IMR-90 (cell line): ENCODE measurements at regions not wholly inside any gene's neighbourhood (a gene's known extent, or its start where the extent isn't known, plus 50 kb on each side); places are given as distances from the start of the nearest gene placed in this dataset.

Experiments used
- CEBPB ChIP-seq: IDR thresholded peaks from 2 replicates; pipeline ENCODE4 v1.6.1; 2012; ENCODE audit warnings: low read depth, low read length, improper control_type of control experiment
- MAFK ChIP-seq: IDR thresholded peaks from 2 replicates; pipeline ENCODE4 v1.6.1; 2012; ENCODE audit warnings: low read depth, low read length, improper control_type of control experiment
- MAZ ChIP-seq: IDR thresholded peaks from 2 replicates; pipeline ENCODE4 v1.6.1; 2012; ENCODE audit warnings: low read depth, mild to moderate bottlenecking, low read length, improper control_type of control experiment, moderate library complexity, borderline replicate concordance
- MXI1 ChIP-seq: IDR thresholded peaks from 2 replicates; pipeline ENCODE4 v1.6.1; 2012; ENCODE audit warnings: low read depth, mild to moderate bottlenecking, low read length, moderate library complexity, borderline replicate concordance
- POLR2A ChIP-seq: IDR thresholded peaks from 2 replicates; pipeline ENCODE4 v1.6.1; 2012; ENCODE audit warnings: mild to moderate bottlenecking, low read depth, low read length
- RAD21 ChIP-seq: IDR thresholded peaks from 2 replicates; pipeline ENCODE4 v1.6.1; 2012; ENCODE audit warnings: low read length, improper control_type of control experiment
- RFX5 ChIP-seq: IDR thresholded peaks from 2 replicates; pipeline ENCODE4 v1.8.0; 2012; ENCODE audit warnings: low read depth, mild to moderate bottlenecking, low read length, moderate library complexity
- TF ChIP-seq, protein P1 (sequence below): conservative IDR thresholded peaks from 2 replicates; pipeline ENCODE4 v1.5.1; 2012; ENCODE audit warnings: mild to moderate bottlenecking, low read depth, low read length, improper control_type of control experiment
- TF ChIP-seq, protein P2 (sequence below): fragments of 150-350 bp; IDR thresholded peaks from 2 replicates; pipeline ENCODE4 v1.6.1; 2017; ENCODE audit warnings: mild to moderate bottlenecking, antibody characterized with exemption, low read length, low read depth

DNA sequence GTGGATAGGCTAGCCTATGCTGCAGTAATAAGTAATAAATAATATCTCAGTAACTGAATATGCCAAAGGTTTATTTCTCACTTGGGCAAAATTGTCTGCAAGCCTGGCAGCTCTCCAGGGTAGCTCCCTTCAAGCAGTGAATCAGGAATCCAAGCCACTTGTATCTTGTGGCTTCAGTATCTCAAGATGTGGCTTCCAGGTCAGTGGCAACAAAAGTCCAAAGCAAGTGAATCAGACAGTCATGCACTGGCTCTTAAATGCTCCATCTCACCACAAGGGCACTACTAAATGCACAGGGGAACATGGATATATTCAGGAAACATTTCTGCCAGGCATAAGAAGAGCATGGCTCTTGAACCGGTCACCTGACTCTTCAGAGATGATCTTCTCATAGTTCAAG, 126.3 kb downstream of the KCTD12 start:
- TF ChIP-seq RAD21 (no peak), POLR2A (no peak), MAZ (no peak), RFX5 (no peak), CEBPB (no peak), MAFK (no peak), MXI1 (no peak)
- TF ChIP-seq, protein P1, sequence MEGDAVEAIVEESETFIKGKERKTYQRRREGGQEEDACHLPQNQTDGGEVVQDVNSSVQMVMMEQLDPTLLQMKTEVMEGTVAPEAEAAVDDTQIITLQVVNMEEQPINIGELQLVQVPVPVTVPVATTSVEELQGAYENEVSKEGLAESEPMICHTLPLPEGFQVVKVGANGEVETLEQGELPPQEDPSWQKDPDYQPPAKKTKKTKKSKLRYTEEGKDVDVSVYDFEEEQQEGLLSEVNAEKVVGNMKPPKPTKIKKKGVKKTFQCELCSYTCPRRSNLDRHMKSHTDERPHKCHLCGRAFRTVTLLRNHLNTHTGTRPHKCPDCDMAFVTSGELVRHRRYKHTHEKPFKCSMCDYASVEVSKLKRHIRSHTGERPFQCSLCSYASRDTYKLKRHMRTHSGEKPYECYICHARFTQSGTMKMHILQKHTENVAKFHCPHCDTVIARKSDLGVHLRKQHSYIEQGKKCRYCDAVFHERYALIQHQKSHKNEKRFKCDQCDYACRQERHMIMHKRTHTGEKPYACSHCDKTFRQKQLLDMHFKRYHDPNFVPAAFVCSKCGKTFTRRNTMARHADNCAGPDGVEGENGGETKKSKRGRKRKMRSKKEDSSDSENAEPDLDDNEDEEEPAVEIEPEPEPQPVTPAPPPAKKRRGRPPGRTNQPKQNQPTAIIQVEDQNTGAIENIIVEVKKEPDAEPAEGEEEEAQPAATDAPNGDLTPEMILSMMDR = no peak
- TF ChIP-seq, protein P2, sequence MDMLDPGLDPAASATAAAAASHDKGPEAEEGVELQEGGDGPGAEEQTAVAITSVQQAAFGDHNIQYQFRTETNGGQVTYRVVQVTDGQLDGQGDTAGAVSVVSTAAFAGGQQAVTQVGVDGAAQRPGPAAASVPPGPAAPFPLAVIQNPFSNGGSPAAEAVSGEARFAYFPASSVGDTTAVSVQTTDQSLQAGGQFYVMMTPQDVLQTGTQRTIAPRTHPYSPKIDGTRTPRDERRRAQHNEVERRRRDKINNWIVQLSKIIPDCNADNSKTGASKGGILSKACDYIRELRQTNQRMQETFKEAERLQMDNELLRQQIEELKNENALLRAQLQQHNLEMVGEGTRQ = no peak
